CD4-positive, alpha-beta T cell (primary cell): ENCODE measurements at regions not wholly inside any gene's neighbourhood (a gene's known extent, or its start where the extent isn't known, plus 50 kb on each side); places are given as distances from the start of the nearest gene placed in this dataset.

Experiments
- ATAC-seq: fragments of 200-7000 bp; cut with Tn5 transposase; one replicate; pipeline ENCODE4 v1.10.0; 2022; ENCODE audit warnings: mild to moderate bottlenecking; ENCODE audit not compliant: poor library complexity
- CTCF ChIA-PET: fragments of 350-600 bp; sonication (Branson Sonifier 250); formaldehyde crosslinking; loops from one replicate; lab custom pipeline; 2021; ENCODE audit warnings: antibody characterized with exemption, inconsistent platforms; lab: Charles Lee
- POLR2A ChIA-PET: fragments of 350-600 bp; sonication (Branson Sonifier 250); formaldehyde crosslinking; loops from one replicate; lab custom pipeline; 2021; ENCODE audit warnings: antibody characterized with exemption, inconsistent platforms; lab: Charles Lee
- DNase-seq, 14 experiments: peaks; one replicate each; pipeline ENCODE4 v3.0.0-alpha.2; 2013 to 2020; ENCODE audit warnings: mixed read lengths in 2 of 14
- H3K27ac ChIP-seq, 2 donors: one replicate each; pipeline versions ENCODE4 v1.5.1 to v1.7.0; 2013; ENCODE audit warnings: low read length in 2 of 2, low read depth in 1 of 2, mild to moderate bottlenecking in 1 of 2
- H3K27me3 ChIP-seq, 2 experiments: 1 replicate in 1 of 2; 2 replicates in 1 of 2; pipeline versions ENCODE4 v1.6.1 to v1.7.0; 2013; ENCODE audit warnings: low read length in 2 of 2, control low read depth in 1 of 2, mild to moderate bottlenecking in 1 of 2, moderate library complexity in 1 of 2; ENCODE audit not compliant: insufficient read depth in 2 of 2, control insufficient read depth in 1 of 2
- H3K36me3 ChIP-seq: one replicate; pipeline ENCODE4 v1.6.1; 2013; ENCODE audit warnings: low read length, control low read depth; ENCODE audit not compliant: insufficient read depth
- H3K4me1 ChIP-seq: one replicate; pipeline ENCODE4 v1.6.1; 2013; ENCODE audit warnings: low read length, control low read depth; ENCODE audit not compliant: insufficient read depth
- H3K4me3 ChIP-seq: one replicate; pipeline ENCODE4 v1.5.1; 2013; ENCODE audit warnings: mild to moderate bottlenecking, low read length, moderate library complexity
- H3K9me3 ChIP-seq, 2 experiments: 1 replicate in 1 of 2; 2 replicates in 1 of 2; pipeline versions ENCODE4 v1.6.1 to v1.7.0; 2013; ENCODE audit warnings: low read length in 2 of 2, mild to moderate bottlenecking in 2 of 2, control low read depth in 1 of 2, moderate library complexity in 1 of 2; ENCODE audit not compliant: control insufficient read depth in 1 of 2, insufficient read depth in 1 of 2
- H3K27ac Mint-ChIP-seq: one replicate; pipeline ENCODE4 v1.8.0; 2020; ENCODE audit warnings: mixed read lengths
- H3K27me3 Mint-ChIP-seq: one replicate; pipeline ENCODE4 v1.8.0; 2021; ENCODE audit warnings: mixed read lengths
- H3K36me3 Mint-ChIP-seq: one replicate; pipeline ENCODE4 v1.8.0; 2021; ENCODE audit warnings: low read depth, mixed read lengths
- H3K4me1 Mint-ChIP-seq: one replicate; pipeline ENCODE4 v1.8.0; 2021; ENCODE audit warnings: low read depth, mixed read lengths
- H3K4me3 Mint-ChIP-seq: one replicate; pipeline ENCODE4 v1.8.0; 2020; ENCODE audit warnings: mild to moderate bottlenecking, mixed read lengths
- H3K9me3 Mint-ChIP-seq: one replicate; pipeline ENCODE4 v1.8.0; 2020; ENCODE audit warnings: mixed read lengths
- CTCF ChIP-seq: fragments of 200-600 bp; IDR thresholded peaks from one replicate; pipeline ENCODE4 v1.8.0; 2022; ENCODE audit warnings: antibody characterized with exemption, mild to moderate bottlenecking
- intact Hi-C, 2 experiments: fragments of 100-400 bp; cut with DNase I in 1 of 2; cut with micrococcal nuclease in 1 of 2; formaldehyde crosslinking; loops; one replicate each; pipeline versions ENCODE4 v1.15.1 to v1.9.0; 2023 to 2025; cut with DNase I, micrococcal nuclease

- TF ChIP-seq CTCF, result no peak
- no peaks in the 10 kb centered on the region for H3K36me3 Mint-ChIP-seq
- Histone ChIP-seq H3K9me3 (no peaks in the 10 kb centered on the region), H3K4me1 (no peaks in the 10 kb centered on the region), H3K4me3 (no peak overlapping the region), H3K27ac (no peak overlapping the region), H3K27me3 (no peaks in the 10 kb centered on the region), H3K36me3 (no peaks in the 10 kb centered on the region)
- intact Hi-C loops, result no loop called here
- POLR2A ChIA-PET, result no interaction called here
- H3K27ac Mint-ChIP-seq, result no peak overlapping the region
- DNase-seq (no peak), ATAC-seq (no peak)
- H3K4me1 Mint-ChIP-seq, result no peaks in the 10 kb centered on the region
- H3K9me3 Mint-ChIP-seq, result no peaks in the 10 kb centered on the region
- H3K4me3 Mint-ChIP-seq, result no peak overlapping the region
- H3K27me3 Mint-ChIP-seq, result no peaks in the 10 kb centered on the region
- CTCF ChIA-PET, result no interaction called here
Observed at GRCh38 chr3:59306436-59306835, 256.6 kb upstream of the CFAP20DC start.

GRCh38 chr3:59304296-59304695 is 254.5 kb upstream of the CFAP20DC start:
- Mint-ChIP-seq H3K4me3 (no peak overlapping the region), H3K27me3 (no peaks in the 10 kb centered on the region), H3K36me3 (no peaks in the 10 kb centered on the region), H3K27ac (no peak overlapping the region), H3K9me3 (peaks cover 8% of the 10 kb centered on the region), H3K4me1 (no peaks in the 10 kb centered on the region)
- H3K4me1 ChIP-seq, result no peaks in the 10 kb centered on the region
- DNase-seq, result no peak
- H3K4me3 ChIP-seq, result no peak overlapping the region
- H3K9me3 ChIP-seq, result no peaks in the 10 kb centered on the region
- TF ChIP-seq CTCF, result no peak
- H3K27ac ChIP-seq, result no peak overlapping the region
- POLR2A ChIA-PET, result no interaction called here
- intact Hi-C loops, result no loop called here
- CTCF ChIA-PET, result interaction anchor here (1.1 kb wide), 1 partner anchor 15 kb away, joined by 3 read pairs; no protein-coding TSS in a partner anchor
- H3K36me3 ChIP-seq, result no peaks in the 10 kb centered on the region
- H3K27me3 ChIP-seq, result no peaks in the 10 kb centered on the region
- no peak for ATAC-seq

GRCh38 chr3:59303452-59303851 is 253.6 kb upstream of the CFAP20DC start:
- H3K27ac Mint-ChIP-seq, result no peak overlapping the region
- DNase-seq, result no peak
- H3K27me3 ChIP-seq, result no peaks in the 10 kb centered on the region
- no peak for ATAC-seq
- H3K9me3 ChIP-seq, result no peaks in the 10 kb centered on the region
- POLR2A ChIA-PET, result no interaction called here
- H3K27me3 Mint-ChIP-seq, result no peaks in the 10 kb centered on the region
- H3K27ac ChIP-seq, result no peak overlapping the region
- no peaks in the 10 kb centered on the region for H3K36me3 ChIP-seq
- CTCF ChIA-PET, result interaction anchor here (1.1 kb wide), 1 partner anchor 14 kb away, joined by 3 read pairs; no protein-coding TSS in a partner anchor
- no peak for TF ChIP-seq CTCF
- no peak overlapping the region for H3K4me3 Mint-ChIP-seq
- H3K9me3 Mint-ChIP-seq, result peaks cover 8% of the 10 kb centered on the region
- intact Hi-C loops, result no loop called here
- no peaks in the 10 kb centered on the region for H3K36me3 Mint-ChIP-seq
- H3K4me3 ChIP-seq, result no peak overlapping the region
- H3K4me1 ChIP-seq, result no peaks in the 10 kb centered on the region
- no peaks in the 10 kb centered on the region for H3K4me1 Mint-ChIP-seq
